B cell (primary cell): ENCODE measurements at regions not wholly inside any gene's neighbourhood (a gene's known extent, or its start where the extent isn't known, plus 50 kb on each side); places are given as distances from the start of the nearest gene placed in this dataset.

Source experiments
- ATAC-seq: fragments of 200-7000 bp; cut with Tn5 transposase; one replicate; pipeline ENCODE4 v1.10.0; 2021; ENCODE audit warnings: low read depth, mild to moderate bottlenecking, moderate number of reproducible peaks, moderate library complexity
- CTCF ChIA-PET: fragments of 350-600 bp; sonication (Branson Sonifier 250); formaldehyde crosslinking; loops from one replicate; lab custom pipeline; 2021; ENCODE audit warnings: antibody characterized with exemption, inconsistent platforms; lab: Charles Lee
- POLR2A ChIA-PET: fragments of 350-600 bp; sonication (Branson Sonifier 250); formaldehyde crosslinking; loops from one replicate; lab custom pipeline; 2021; ENCODE audit warnings: antibody characterized with exemption; lab: Charles Lee
- DNase-seq: peaks from one replicate; pipeline ENCODE4 v3.0.0; 2013
- H2AFZ ChIP-seq: 2 replicates; pipeline ENCODE4 v1.6.1; 2012; ENCODE audit warnings: mild to moderate bottlenecking, low read depth, low read length; ENCODE audit not compliant: insufficient read depth, poor library complexity, severe bottlenecking
- H3K27ac ChIP-seq, 2 donors: 1 replicate in 1 of 2; 2 replicates in 1 of 2; pipeline ENCODE4 v1.5.1; 2012 to 2013; ENCODE audit warnings: low read length in 2 of 2, mild to moderate bottlenecking in 2 of 2, moderate library complexity in 1 of 2
- H3K27me3 ChIP-seq, 4 experiments: fragments of 200-600 bp in 1 of 4; sonication (generic) in 1 of 4; replicated peaks in 1 of 4; 1 replicate in 2 of 4; 2 replicates in 2 of 4; pipeline versions ENCODE4 v1.6.1 to v1.7.0; 2013 to 2016; ENCODE audit warnings: low read length in 3 of 4, mild to moderate bottlenecking in 2 of 4, mixed read lengths in 1 of 4, moderate library complexity in 1 of 4; ENCODE audit not compliant: insufficient read depth in 4 of 4, control insufficient read depth in 3 of 4; ENCODE audit errors: control extremely low read depth in 1 of 4
- H3K36me3 ChIP-seq, 2 experiments: replicated peaks in 1 of 2; 1 replicate in 1 of 2; 2 replicates in 1 of 2; pipeline versions ENCODE4 v1.6.1 to v1.7.1; 2013; ENCODE audit warnings: low read length in 1 of 2; ENCODE audit not compliant: insufficient read depth in 2 of 2, control insufficient read depth in 1 of 2; ENCODE audit errors: control extremely low read depth in 1 of 2, extremely low read depth in 1 of 2
- H3K4me1 ChIP-seq, 2 donors: fragments of 200-600 bp in 1 of 2; sonication (generic) in 1 of 2; 1 replicate in 1 of 2; 2 replicates in 1 of 2; pipeline versions ENCODE4 v1.5.1 to v1.6.1; 2013 to 2017; ENCODE audit warnings: low read length in 2 of 2; ENCODE audit not compliant: control insufficient read depth in 2 of 2, insufficient read depth in 2 of 2
- H3K4me2 ChIP-seq: replicated peaks from 2 replicates; pipeline ENCODE3; 2012; ENCODE audit warnings: mild to moderate bottlenecking, low read depth, low read length; ENCODE audit not compliant: poor library complexity, severe bottlenecking
- H3K4me3 ChIP-seq, 5 experiments: fragments of 200-600 bp in 1 of 5; sonication (generic) in 1 of 5; 1 replicate in 3 of 5; 2 replicates in 2 of 5; pipeline versions ENCODE4 v1.5.1 to v1.7.0; 2011 to 2016; ENCODE audit warnings: low read length in 4 of 5, mild to moderate bottlenecking in 4 of 5, low read depth in 2 of 5, control low read depth in 1 of 5, moderate library complexity in 1 of 5; ENCODE audit not compliant: insufficient read depth in 1 of 5; ENCODE audit errors: control extremely low read depth in 1 of 5, extremely low read depth in 1 of 5
- H3K79me2 ChIP-seq: fragments of 200-600 bp; sonication (generic); one replicate; pipeline ENCODE4 v1.6.0; 2016; ENCODE audit warnings: low read length; ENCODE audit not compliant: control insufficient read depth, insufficient read depth
- H3K9ac ChIP-seq: fragments of 200-600 bp; sonication (generic); 2 replicates; pipeline ENCODE4 v1.6.1; 2017; ENCODE audit warnings: mild to moderate bottlenecking, low read length, moderate library complexity
- H3K9me3 ChIP-seq, 3 donors: one replicate each; pipeline versions ENCODE4 v1.6.1 to v1.7.1; 2013; ENCODE audit warnings: low read length in 2 of 3; ENCODE audit not compliant: control insufficient read depth in 2 of 3, insufficient read depth in 1 of 3; ENCODE audit errors: control extremely low read depth in 1 of 3
- H4K20me1 ChIP-seq: 2 replicates; pipeline ENCODE4 v1.6.0; 2012; ENCODE audit warnings: mild to moderate bottlenecking, low read length; ENCODE audit not compliant: insufficient read depth, control insufficient read depth, poor library complexity, severe bottlenecking
- H3K27ac Mint-ChIP-seq: one replicate; pipeline ENCODE4 v1.8.0; 2021; ENCODE audit warnings: mixed read lengths
- H3K27me3 Mint-ChIP-seq: one replicate; pipeline ENCODE4 v1.8.0; 2021; ENCODE audit warnings: mixed read lengths
- H3K4me1 Mint-ChIP-seq: one replicate; pipeline ENCODE4 v1.8.0; 2021; ENCODE audit warnings: mixed read lengths
- H3K4me3 Mint-ChIP-seq: one replicate; pipeline ENCODE4 v1.8.0; 2021; ENCODE audit warnings: mixed read lengths
- H3K9me3 Mint-ChIP-seq: one replicate; pipeline ENCODE4 v1.8.0; 2022; ENCODE audit warnings: mixed read lengths; ENCODE audit not compliant: insufficient read depth
- EZH2 ChIP-seq: IDR thresholded peaks from 2 replicates; pipeline ENCODE4 v1.6.1; 2012; ENCODE audit warnings: borderline replicate concordance, low read depth, mild to moderate bottlenecking, moderate library complexity, low read length; ENCODE audit not compliant: insufficient read depth, poor library complexity, severe bottlenecking
- WGBS: methylation state at CpG from one replicate; pipeline ENCODE4 v1.1.5; 2013; ENCODE audit warnings: missing lambda C conversion rate; ENCODE audit not compliant: insufficient coverage; 5-methylcytosine and 5-hydroxymethylcytosine counted together
- intact Hi-C: fragments of 100-400 bp; cut with micrococcal nuclease; formaldehyde crosslinking; loops from one replicate; pipeline ENCODE4 v1.10.0; 2022
- TF ChIP-seq, protein P1 (sequence below): fragments of 200-600 bp; IDR thresholded peaks from one replicate; pipeline ENCODE4 v1.8.0; 2022; ENCODE audit warnings: antibody characterized with exemption, mild to moderate bottlenecking

- Histone ChIP-seq H3K36me3 (no peaks in the 10 kb centered on the region), H3K4me3 (no peak overlapping the region), H3K79me2 (no peaks in the 10 kb centered on the region), H4K20me1 (no peaks in the 10 kb centered on the region), H2AFZ (no peak overlapping the region), H3K27me3 (no peaks in the 10 kb centered on the region), H3K27ac (no peak overlapping the region), H3K4me2 (no peak overlapping the region), H3K9ac (no peak overlapping the region), H3K4me1 (no peaks in the 10 kb centered on the region), H3K9me3 (peaks cover 0 to 1% (median 0%) of the 10 kb centered on the region in 3 donors)
- H3K27me3 Mint-ChIP-seq, result no peaks in the 10 kb centered on the region
- POLR2A ChIA-PET, result no interaction called here
- ATAC-seq, result no peak
- DNase-seq, result no peak
- intact Hi-C loops, result no loop called here
- CTCF ChIA-PET, result no interaction called here
- no CpG with 5 or more reads among the region's 2 CpGs for WGBS
- TF ChIP-seq EZH2, result no peak
- TF ChIP-seq, protein P1, sequence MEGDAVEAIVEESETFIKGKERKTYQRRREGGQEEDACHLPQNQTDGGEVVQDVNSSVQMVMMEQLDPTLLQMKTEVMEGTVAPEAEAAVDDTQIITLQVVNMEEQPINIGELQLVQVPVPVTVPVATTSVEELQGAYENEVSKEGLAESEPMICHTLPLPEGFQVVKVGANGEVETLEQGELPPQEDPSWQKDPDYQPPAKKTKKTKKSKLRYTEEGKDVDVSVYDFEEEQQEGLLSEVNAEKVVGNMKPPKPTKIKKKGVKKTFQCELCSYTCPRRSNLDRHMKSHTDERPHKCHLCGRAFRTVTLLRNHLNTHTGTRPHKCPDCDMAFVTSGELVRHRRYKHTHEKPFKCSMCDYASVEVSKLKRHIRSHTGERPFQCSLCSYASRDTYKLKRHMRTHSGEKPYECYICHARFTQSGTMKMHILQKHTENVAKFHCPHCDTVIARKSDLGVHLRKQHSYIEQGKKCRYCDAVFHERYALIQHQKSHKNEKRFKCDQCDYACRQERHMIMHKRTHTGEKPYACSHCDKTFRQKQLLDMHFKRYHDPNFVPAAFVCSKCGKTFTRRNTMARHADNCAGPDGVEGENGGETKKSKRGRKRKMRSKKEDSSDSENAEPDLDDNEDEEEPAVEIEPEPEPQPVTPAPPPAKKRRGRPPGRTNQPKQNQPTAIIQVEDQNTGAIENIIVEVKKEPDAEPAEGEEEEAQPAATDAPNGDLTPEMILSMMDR, result no peak
- no peaks in the 10 kb centered on the region for H3K9me3 Mint-ChIP-seq
- no peak overlapping the region for H3K4me3 Mint-ChIP-seq
- H3K4me1 Mint-ChIP-seq, result no peaks in the 10 kb centered on the region
- H3K27ac Mint-ChIP-seq, result no peak overlapping the region
Measured at GRCh38 chr4:173937631-173938270, 345.7 kb downstream of the FBXO8 start.

DNA sequence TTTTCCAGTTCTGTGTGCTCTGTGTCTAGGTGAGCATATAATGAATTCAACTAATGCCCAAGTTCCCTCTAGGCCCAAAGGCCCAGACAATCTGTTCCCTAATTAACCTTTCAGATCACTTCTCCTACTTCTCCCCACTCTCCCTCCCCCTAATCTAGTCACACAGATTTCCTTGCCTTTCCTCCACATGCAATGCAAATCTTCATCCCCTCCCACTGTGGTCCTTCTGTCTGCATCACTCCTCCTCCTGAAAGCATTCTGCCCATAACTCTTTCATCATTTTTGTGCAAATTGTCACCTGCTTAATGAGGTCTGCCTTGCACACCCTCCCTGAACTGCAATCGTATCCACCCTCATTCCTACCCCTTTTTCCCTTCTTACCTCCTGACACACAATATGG is 346.6 kb downstream of the FBXO8 start:
- Histone ChIP-seq H4K20me1 (no peaks in the 10 kb centered on the region), H3K4me1 (no peaks in the 10 kb centered on the region), H2AFZ (no peak overlapping the region), H3K27me3 (no peaks in the 10 kb centered on the region), H3K79me2 (no peaks in the 10 kb centered on the region), H3K9ac (no peak overlapping the region), H3K36me3 (no peaks in the 10 kb centered on the region), H3K9me3 (no peaks in the 10 kb centered on the region), H3K27ac (no peak overlapping the region), H3K4me2 (no peak overlapping the region), H3K4me3 (no peak overlapping the region)
- intact Hi-C loops, result no loop called here
- POLR2A ChIA-PET, result no interaction called here
- H3K27me3 Mint-ChIP-seq, result no peaks in the 10 kb centered on the region
- no peak overlapping the region for H3K4me3 Mint-ChIP-seq
- H3K27ac Mint-ChIP-seq, result no peak overlapping the region
- no peaks in the 10 kb centered on the region for H3K4me1 Mint-ChIP-seq
- WGBS, result no CpG with 5 or more reads among the region's 1 CpG
- ATAC-seq, result no peak
- TF ChIP-seq, protein P1, result no peak
- no peak for TF ChIP-seq EZH2
- DNase-seq, result no peak
- H3K9me3 Mint-ChIP-seq, result no peaks in the 10 kb centered on the region
- CTCF ChIA-PET, result no interaction called here
